ENCODE measurements at regions not wholly inside any gene's neighbourhood (a gene's known extent, or its start where the extent isn't known, plus 50 kb on each side); places are given as distances from the start of the nearest gene placed in this dataset.

- TF ChIP-seq, protein P1, sequence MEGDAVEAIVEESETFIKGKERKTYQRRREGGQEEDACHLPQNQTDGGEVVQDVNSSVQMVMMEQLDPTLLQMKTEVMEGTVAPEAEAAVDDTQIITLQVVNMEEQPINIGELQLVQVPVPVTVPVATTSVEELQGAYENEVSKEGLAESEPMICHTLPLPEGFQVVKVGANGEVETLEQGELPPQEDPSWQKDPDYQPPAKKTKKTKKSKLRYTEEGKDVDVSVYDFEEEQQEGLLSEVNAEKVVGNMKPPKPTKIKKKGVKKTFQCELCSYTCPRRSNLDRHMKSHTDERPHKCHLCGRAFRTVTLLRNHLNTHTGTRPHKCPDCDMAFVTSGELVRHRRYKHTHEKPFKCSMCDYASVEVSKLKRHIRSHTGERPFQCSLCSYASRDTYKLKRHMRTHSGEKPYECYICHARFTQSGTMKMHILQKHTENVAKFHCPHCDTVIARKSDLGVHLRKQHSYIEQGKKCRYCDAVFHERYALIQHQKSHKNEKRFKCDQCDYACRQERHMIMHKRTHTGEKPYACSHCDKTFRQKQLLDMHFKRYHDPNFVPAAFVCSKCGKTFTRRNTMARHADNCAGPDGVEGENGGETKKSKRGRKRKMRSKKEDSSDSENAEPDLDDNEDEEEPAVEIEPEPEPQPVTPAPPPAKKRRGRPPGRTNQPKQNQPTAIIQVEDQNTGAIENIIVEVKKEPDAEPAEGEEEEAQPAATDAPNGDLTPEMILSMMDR (IDR thresholded peaks at IDR 0.05; ENCODE audit: low read depth, low read length, poor library complexity, severe bottlenecking), result no peak
- no peak for TF ChIP-seq EZH2phosphoT487 (IDR thresholded peaks at IDR 0.05; ENCODE audit: borderline replicate concordance, low read length)
These were observed 125.0 kb upstream of the AKR1E2 start for GRCh38 chr10:4701016-4701415.
